Neural cell (in vitro differentiated cells): ENCODE measurements at regions not wholly inside any gene's neighbourhood (a gene's known extent, or its start where the extent isn't known, plus 50 kb on each side); places are given as distances from the start of the nearest gene placed in this dataset.

Source experiments
- H2AFZ ChIP-seq: fragments of 200-600, 300-800 bp; sonication (generic), shearing (Covaris generic); 2 replicates; pipeline ENCODE4 v1.6.0; 2014; ENCODE audit warnings: low read depth, mild to moderate bottlenecking, antibody characterized with exemption, low read length, moderate library complexity
- H3F3A ChIP-seq: fragments of 200-600 bp; shearing (Covaris generic); 2 replicates; pipeline ENCODE4 v1.6.1; 2016; ENCODE audit warnings: mild to moderate bottlenecking, moderate library complexity, mixed read lengths, antibody characterized with exemption, low read length; ENCODE audit not compliant: insufficient read depth, poor library complexity, severe bottlenecking
- H3K27ac ChIP-seq: fragments of 200-600, 300-800 bp; sonication (generic), shearing (Covaris generic); 2 replicates; pipeline ENCODE4 v1.5.1; 2014; ENCODE audit warnings: mild to moderate bottlenecking, low read length, moderate library complexity
- H3K27me3 ChIP-seq: fragments of 300-800, 200-600 bp; sonication (generic), shearing (Covaris generic); 2 replicates; pipeline ENCODE4 v1.6.0; 2014; ENCODE audit warnings: mild to moderate bottlenecking, low read depth, low read length, moderate library complexity; ENCODE audit not compliant: insufficient read depth
- H3K36me3 ChIP-seq: fragments of 300-800, 200-600 bp; sonication (generic), shearing (Covaris generic); 2 replicates; pipeline ENCODE4 v1.5.1; 2014; ENCODE audit warnings: mild to moderate bottlenecking, antibody characterized with exemption, low read length, moderate library complexity; ENCODE audit not compliant: insufficient read depth
- H3K4me2 ChIP-seq: fragments of 300-800, 200-600 bp; sonication (generic), shearing (Covaris generic); 2 replicates; pipeline ENCODE4 v1.6.0; 2014; ENCODE audit warnings: mild to moderate bottlenecking, low read length
- H3K4me3 ChIP-seq: fragments of 300-800, 200-600 bp; sonication (generic), shearing (Covaris generic); 2 replicates; pipeline ENCODE4 v1.5.1; 2014; ENCODE audit warnings: mild to moderate bottlenecking, low read length, moderate library complexity
- H3K79me2 ChIP-seq: fragments of 200-600 bp; shearing (Covaris generic); replicated peaks from 2 replicates; pipeline ENCODE4 v1.6.0; 2014; ENCODE audit warnings: mild to moderate bottlenecking, low read length, moderate library complexity; ENCODE audit not compliant: insufficient read depth
- H3K9ac ChIP-seq: fragments of 300-800, 200-600 bp; sonication (generic), shearing (Covaris generic); 2 replicates; pipeline ENCODE4 v1.6.1; 2016; ENCODE audit warnings: mild to moderate bottlenecking, low read length, mixed read lengths
- H3K9me2 ChIP-seq: fragments of 200-600 bp; shearing (Covaris generic); 2 replicates; pipeline ENCODE4 v1.6.1; 2016; ENCODE audit warnings: mild to moderate bottlenecking, low read length, mixed read lengths; ENCODE audit not compliant: insufficient read depth
- H3K9me3 ChIP-seq: fragments of 200-600, 300-800 bp; sonication (generic), shearing (Covaris generic); 2 replicates; pipeline ENCODE4 v1.6.1; 2016; ENCODE audit warnings: mild to moderate bottlenecking, mixed run types, low read length, moderate library complexity, mixed read lengths
- H4K20me1 ChIP-seq: fragments of 200-600 bp; shearing (Covaris generic); 2 replicates; pipeline ENCODE4 v1.6.1; 2016; ENCODE audit warnings: mild to moderate bottlenecking, mixed run types; ENCODE audit not compliant: insufficient read depth
- EP300 ChIP-seq: fragments of 450-650 bp; conservative IDR thresholded peaks from 2 replicates; pipeline ENCODE4 v1.6.1; 2014; ENCODE audit warnings: antibody characterized with exemption, mild to moderate bottlenecking, moderate library complexity; ENCODE audit not compliant: poor library complexity, severe bottlenecking
- EZH2 ChIP-seq: fragments of 200-600, 300-800 bp; shearing (Covaris generic), sonication (generic); IDR thresholded peaks from 2 replicates; pipeline ENCODE4 v1.6.1; 2014; ENCODE audit warnings: antibody characterized with exemption, low read length, borderline replicate concordance, mild to moderate bottlenecking; ENCODE audit not compliant: insufficient read depth, poor library complexity, severe bottlenecking
- MXI1 ChIP-seq: fragments of 450-650 bp; conservative IDR thresholded peaks from 2 replicates; pipeline ENCODE4 v1.6.1; 2014; ENCODE audit warnings: antibody characterized with exemption, mild to moderate bottlenecking; ENCODE audit not compliant: poor library complexity, severe bottlenecking
- POLR2AphosphoS5 ChIP-seq: IDR thresholded peaks from 2 replicates; pipeline ENCODE4 v1.6.1; 2012
- RAD21 ChIP-seq: fragments of 450-650 bp; conservative IDR thresholded peaks from 2 replicates; pipeline ENCODE4 v1.6.1; 2014; ENCODE audit warnings: antibody characterized with exemption, mild to moderate bottlenecking, moderate library complexity
- SMC3 ChIP-seq: fragments of 450-650 bp; conservative IDR thresholded peaks from 2 replicates; pipeline ENCODE4 v1.6.1; 2014; ENCODE audit warnings: antibody characterized with exemption, mild to moderate bottlenecking, moderate library complexity; ENCODE audit not compliant: poor library complexity
- TAF1 ChIP-seq: IDR thresholded peaks from 2 replicates; pipeline ENCODE4 v1.6.1; 2012; ENCODE audit warnings: low read depth
- TF ChIP-seq, protein P1 (sequence below): fragments of 450-650 bp; IDR thresholded peaks from 2 replicates; pipeline ENCODE4 v1.5.1; 2014; ENCODE audit warnings: antibody characterized with exemption, mild to moderate bottlenecking, moderate library complexity; ENCODE audit not compliant: poor library complexity, severe bottlenecking
- TF ChIP-seq, protein P2 (sequence below): IDR thresholded peaks from 2 replicates; pipeline ENCODE4 v1.6.1; 2012; ENCODE audit warnings: borderline replicate concordance

GRCh38 chr17:77616254-77616731 is 342.2 kb upstream of the TNRC6C start:
- H3F3A ChIP-seq, result no peaks in the 10 kb centered on the region
- no peaks in the 10 kb centered on the region for H3K27me3 ChIP-seq
- H3K9ac ChIP-seq, result no peak overlapping the region
- H3K9me2 ChIP-seq, result no peaks in the 10 kb centered on the region
- H3K4me2 ChIP-seq, result no peak overlapping the region
- no peaks in the 10 kb centered on the region for H3K36me3 ChIP-seq
- H3K27ac ChIP-seq, result no peak overlapping the region
- H3K9me3 ChIP-seq, result no peaks in the 10 kb centered on the region
- no peak overlapping the region for H3K4me3 ChIP-seq
- TF ChIP-seq RAD21 (no peak), EP300 (no peak), TAF1 (no peak), SMC3 (no peak), MXI1 (no peak), POLR2AphosphoS5 (no peak), EZH2 (no peak)
- TF ChIP-seq, protein P1, sequence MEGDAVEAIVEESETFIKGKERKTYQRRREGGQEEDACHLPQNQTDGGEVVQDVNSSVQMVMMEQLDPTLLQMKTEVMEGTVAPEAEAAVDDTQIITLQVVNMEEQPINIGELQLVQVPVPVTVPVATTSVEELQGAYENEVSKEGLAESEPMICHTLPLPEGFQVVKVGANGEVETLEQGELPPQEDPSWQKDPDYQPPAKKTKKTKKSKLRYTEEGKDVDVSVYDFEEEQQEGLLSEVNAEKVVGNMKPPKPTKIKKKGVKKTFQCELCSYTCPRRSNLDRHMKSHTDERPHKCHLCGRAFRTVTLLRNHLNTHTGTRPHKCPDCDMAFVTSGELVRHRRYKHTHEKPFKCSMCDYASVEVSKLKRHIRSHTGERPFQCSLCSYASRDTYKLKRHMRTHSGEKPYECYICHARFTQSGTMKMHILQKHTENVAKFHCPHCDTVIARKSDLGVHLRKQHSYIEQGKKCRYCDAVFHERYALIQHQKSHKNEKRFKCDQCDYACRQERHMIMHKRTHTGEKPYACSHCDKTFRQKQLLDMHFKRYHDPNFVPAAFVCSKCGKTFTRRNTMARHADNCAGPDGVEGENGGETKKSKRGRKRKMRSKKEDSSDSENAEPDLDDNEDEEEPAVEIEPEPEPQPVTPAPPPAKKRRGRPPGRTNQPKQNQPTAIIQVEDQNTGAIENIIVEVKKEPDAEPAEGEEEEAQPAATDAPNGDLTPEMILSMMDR, result no peak
- TF ChIP-seq, protein P2, sequence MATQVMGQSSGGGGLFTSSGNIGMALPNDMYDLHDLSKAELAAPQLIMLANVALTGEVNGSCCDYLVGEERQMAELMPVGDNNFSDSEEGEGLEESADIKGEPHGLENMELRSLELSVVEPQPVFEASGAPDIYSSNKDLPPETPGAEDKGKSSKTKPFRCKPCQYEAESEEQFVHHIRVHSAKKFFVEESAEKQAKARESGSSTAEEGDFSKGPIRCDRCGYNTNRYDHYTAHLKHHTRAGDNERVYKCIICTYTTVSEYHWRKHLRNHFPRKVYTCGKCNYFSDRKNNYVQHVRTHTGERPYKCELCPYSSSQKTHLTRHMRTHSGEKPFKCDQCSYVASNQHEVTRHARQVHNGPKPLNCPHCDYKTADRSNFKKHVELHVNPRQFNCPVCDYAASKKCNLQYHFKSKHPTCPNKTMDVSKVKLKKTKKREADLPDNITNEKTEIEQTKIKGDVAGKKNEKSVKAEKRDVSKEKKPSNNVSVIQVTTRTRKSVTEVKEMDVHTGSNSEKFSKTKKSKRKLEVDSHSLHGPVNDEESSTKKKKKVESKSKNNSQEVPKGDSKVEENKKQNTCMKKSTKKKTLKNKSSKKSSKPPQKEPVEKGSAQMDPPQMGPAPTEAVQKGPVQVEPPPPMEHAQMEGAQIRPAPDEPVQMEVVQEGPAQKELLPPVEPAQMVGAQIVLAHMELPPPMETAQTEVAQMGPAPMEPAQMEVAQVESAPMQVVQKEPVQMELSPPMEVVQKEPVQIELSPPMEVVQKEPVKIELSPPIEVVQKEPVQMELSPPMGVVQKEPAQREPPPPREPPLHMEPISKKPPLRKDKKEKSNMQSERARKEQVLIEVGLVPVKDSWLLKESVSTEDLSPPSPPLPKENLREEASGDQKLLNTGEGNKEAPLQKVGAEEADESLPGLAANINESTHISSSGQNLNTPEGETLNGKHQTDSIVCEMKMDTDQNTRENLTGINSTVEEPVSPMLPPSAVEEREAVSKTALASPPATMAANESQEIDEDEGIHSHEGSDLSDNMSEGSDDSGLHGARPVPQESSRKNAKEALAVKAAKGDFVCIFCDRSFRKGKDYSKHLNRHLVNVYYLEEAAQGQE, result no peak
- H4K20me1 ChIP-seq, result no peaks in the 10 kb centered on the region
- no peaks in the 10 kb centered on the region for H3K79me2 ChIP-seq
- H2AFZ ChIP-seq, result no peak overlapping the region

GRCh38 chr17:77617516-77617915 is 341.0 kb upstream of the TNRC6C start:
- Histone ChIP-seq H3K9me2 (no peaks in the 10 kb centered on the region), H3K9me3 (no peaks in the 10 kb centered on the region), H3K36me3 (no peaks in the 10 kb centered on the region), H3K27ac (no peak overlapping the region), H3K9ac (no peak overlapping the region), H4K20me1 (no peaks in the 10 kb centered on the region), H3K27me3 (no peaks in the 10 kb centered on the region), H3K79me2 (no peaks in the 10 kb centered on the region), H3K4me3 (no peak overlapping the region), H2AFZ (no peak overlapping the region), H3F3A (no peaks in the 10 kb centered on the region), H3K4me2 (no peak overlapping the region)
- TF ChIP-seq POLR2AphosphoS5 (no peak), EP300 (no peak), MXI1 (no peak)
- TF ChIP-seq, protein P2, result no peak
- TF ChIP-seq, protein P1, result no peak
